GM12892 (cell line): ENCODE measurements at regions not wholly inside any gene's neighbourhood (a gene's known extent, or its start where the extent isn't known, plus 50 kb on each side); places are given as distances from the start of the nearest gene placed in this dataset.

ENCODE experiments used
- POLR2A ChIP-seq: IDR thresholded peaks from 2 replicates; pipeline ENCODE4 v1.6.1; 2011; ENCODE audit warnings: low read depth, low read length, control low read depth
- POLR2AphosphoS5 ChIP-seq: IDR thresholded peaks from 2 replicates; pipeline ENCODE4 v1.6.1; 2011; ENCODE audit warnings: low read depth, low read length, control low read depth
- TAF1 ChIP-seq: IDR thresholded peaks from 2 replicates; pipeline ENCODE4 v1.6.1; 2011; ENCODE audit warnings: low read depth, mild to moderate bottlenecking, control low read depth, low read length, borderline replicate concordance

DNA sequence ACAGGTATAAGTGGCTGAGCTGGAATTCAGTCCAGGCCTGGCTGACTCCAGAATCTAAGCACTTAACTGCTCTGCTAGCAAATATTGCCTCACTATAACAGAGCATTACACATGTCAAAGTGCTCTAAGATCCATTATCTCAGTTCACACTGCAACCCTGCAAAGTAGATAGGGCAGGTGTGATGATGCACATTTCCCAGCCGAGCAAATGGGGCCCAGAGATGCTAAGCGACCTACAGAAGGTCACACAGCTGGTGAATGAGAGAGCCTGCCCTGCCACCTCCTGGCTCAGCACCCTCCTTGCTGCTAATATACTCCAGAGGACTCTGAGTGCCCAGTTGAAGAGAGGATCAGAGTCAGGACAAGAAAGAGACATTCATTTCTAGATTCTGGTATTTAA lies 73.6 kb upstream of the CCL1 start:
- TF ChIP-seq POLR2A, result no peak
- no peak for TF ChIP-seq TAF1
- no peak for TF ChIP-seq POLR2AphosphoS5
